ENCODE measurements at regions not wholly inside any gene's neighbourhood (a gene's known extent, or its start where the extent isn't known, plus 50 kb on each side); places are given as distances from the start of the nearest gene placed in this dataset.

- DNase-seq, result no peak
Measured at GRCh38 chr9:28868228-28868990, 1295.1 kb upstream of the C9orf72 start.

- no peak for DNase-seq
Measured at GRCh38 chr9:28882529-28882928, 1309.2 kb upstream of the C9orf72 start.

GRCh38 chr9:28883234-28883633 lies 1310.0 kb upstream of the C9orf72 start:
- DNase-seq, result no peak

- DNase-seq, result no peak
Measured at GRCh38 chr9:28887188-28887884, 1314.1 kb upstream of the C9orf72 start.

GRCh38 chr9:28888806-28889205 lies 1315.5 kb upstream of the C9orf72 start:
- DNase-seq, result no peak

GRCh38 chr9:28892538-28892937 lies 1319.3 kb upstream of the C9orf72 start:
- DNase-seq, result no peak

GRCh38 chr9:28899267-28899666 lies 1326.0 kb upstream of the C9orf72 start:
- no peak for DNase-seq

GRCh38 chr9:28899926-28900325 lies 1326.6 kb upstream of the C9orf72 start:
- no peak for DNase-seq

GRCh38 chr9:28900406-28900805 lies 1327.1 kb upstream of the C9orf72 start:
- DNase-seq, result no peak

- DNase-seq, result no peak
Measured at GRCh38 chr9:28909526-28909925, 1336.2 kb upstream of the C9orf72 start.

- no peak for DNase-seq
Measured at GRCh38 chr9:28912621-28913020, 1339.3 kb upstream of the C9orf72 start.

GRCh38 chr9:28915202-28915930 lies 1342.1 kb upstream of the C9orf72 start:
- DNase-seq, result no peak

- DNase-seq, result no peak
Measured at GRCh38 chr9:28916348-28916747, 1343.1 kb upstream of the C9orf72 start.

GRCh38 chr9:28921857-28922500 lies 1348.7 kb upstream of the C9orf72 start:
- no peak for DNase-seq

- no peak for DNase-seq
Measured at GRCh38 chr9:28922891-28923290, 1349.6 kb upstream of the C9orf72 start.

- DNase-seq, result no peak
Measured at GRCh38 chr9:28923351-28923750, 1350.1 kb upstream of the C9orf72 start.

GRCh38 chr9:28925157-28925556 lies 1351.9 kb upstream of the C9orf72 start:
- DNase-seq, result no peak

- DNase-seq, result no peak
Measured at GRCh38 chr9:28926306-28926705, 1353.0 kb upstream of the C9orf72 start.

GRCh38 chr9:28927691-28928090 lies 1354.4 kb upstream of the C9orf72 start:
- no peak for DNase-seq

- DNase-seq, result no peak
Measured at GRCh38 chr9:28929433-28929832, 1356.2 kb upstream of the C9orf72 start.

GRCh38 chr9:28930766-28931165 lies 1357.5 kb upstream of the C9orf72 start:
- no peak for DNase-seq

GRCh38 chr9:28934111-28934510 lies 1360.8 kb upstream of the C9orf72 start:
- DNase-seq, result no peak

GRCh38 chr9:28938981-28939380 lies 1365.7 kb upstream of the C9orf72 start:
- no peak for DNase-seq
